Activated effector memory CD4-positive, alpha-beta T cell treated with Interleukin-2 at 50 U/mL for 16 hours (primary cell): ENCODE measurements at regions not wholly inside any gene's neighbourhood (a gene's known extent, or its start where the extent isn't known, plus 50 kb on each side); places are given as distances from the start of the nearest gene placed in this dataset.

Experiments
- DNase-seq: peaks from one replicate; pipeline ENCODE4 v3.0.0-alpha.2; 2020

DNA sequence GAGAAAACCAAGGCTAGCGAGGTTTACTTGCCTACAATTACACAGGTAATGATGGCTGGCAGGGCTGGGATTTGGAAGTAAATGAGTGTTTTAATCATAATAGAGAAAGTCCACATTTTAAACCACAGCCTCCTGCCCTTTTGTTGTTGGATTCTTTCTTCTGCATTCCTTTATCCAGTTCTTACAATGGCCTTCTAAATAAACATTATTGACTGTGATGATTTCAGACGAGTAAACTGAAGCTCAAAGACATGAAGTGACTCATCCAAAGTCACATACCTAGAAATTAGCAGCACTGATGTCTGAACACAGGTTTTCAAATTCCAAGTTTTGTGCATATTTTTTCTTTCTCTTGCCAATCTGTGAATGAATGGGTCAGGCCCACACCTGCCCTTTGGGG, 51.2 kb upstream of the C1QTNF7 start:
- no peak for DNase-seq
